ENCODE measurements at regions not wholly inside any gene's neighbourhood (a gene's known extent, or its start where the extent isn't known, plus 50 kb on each side); places are given as distances from the start of the nearest gene placed in this dataset.

DNA sequence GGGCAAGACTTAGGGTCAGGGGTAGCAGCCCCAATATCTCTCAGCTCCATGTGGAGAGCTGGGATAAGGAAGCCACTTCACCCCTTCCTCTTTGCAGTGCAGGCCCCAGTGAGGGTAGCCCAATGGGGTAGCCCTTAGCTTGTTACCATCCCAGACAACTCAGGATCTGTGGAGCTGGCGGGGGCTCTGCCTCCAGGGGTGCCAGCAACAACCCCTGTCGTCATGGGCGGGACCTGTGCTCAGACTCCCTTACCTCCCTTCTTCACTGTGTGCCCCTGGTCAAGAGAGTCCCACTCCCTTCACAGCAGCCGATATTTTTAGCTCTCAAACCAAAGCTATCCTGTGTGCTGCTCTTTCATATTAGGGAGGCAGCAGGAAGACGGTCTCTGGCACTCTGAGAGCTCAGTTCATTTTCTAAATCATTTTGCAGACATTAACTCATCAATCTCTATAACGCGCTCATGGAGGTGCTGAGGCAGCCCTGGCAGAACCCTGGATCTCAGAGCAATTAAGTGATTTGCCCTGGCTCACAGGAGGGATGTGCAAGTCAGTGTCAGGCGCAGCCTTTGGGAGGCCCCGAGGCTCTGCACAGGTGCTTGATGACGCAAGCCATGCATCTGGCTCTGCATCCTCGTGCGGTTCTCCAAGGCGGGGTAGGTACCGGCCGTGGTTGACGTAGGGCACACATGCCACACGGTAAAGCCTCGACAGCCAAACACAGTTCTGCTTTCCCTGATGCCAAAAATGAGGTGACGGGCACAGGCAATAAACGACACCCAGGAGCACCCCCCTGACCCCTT, 357.6 kb downstream of the SHANK2 start:
- no peaks in the 10 kb centered on the region for H3K4me1 ChIP-seq
- H3K27ac ChIP-seq: no peak overlapping the region
- DNase-seq: no peak
- H3K36me3 ChIP-seq: no peaks in the 10 kb centered on the region
- no peaks in the 10 kb centered on the region for H3K27me3 ChIP-seq
- no peak overlapping the region for H3K4me3 ChIP-seq
- TF ChIP-seq, protein P1, sequence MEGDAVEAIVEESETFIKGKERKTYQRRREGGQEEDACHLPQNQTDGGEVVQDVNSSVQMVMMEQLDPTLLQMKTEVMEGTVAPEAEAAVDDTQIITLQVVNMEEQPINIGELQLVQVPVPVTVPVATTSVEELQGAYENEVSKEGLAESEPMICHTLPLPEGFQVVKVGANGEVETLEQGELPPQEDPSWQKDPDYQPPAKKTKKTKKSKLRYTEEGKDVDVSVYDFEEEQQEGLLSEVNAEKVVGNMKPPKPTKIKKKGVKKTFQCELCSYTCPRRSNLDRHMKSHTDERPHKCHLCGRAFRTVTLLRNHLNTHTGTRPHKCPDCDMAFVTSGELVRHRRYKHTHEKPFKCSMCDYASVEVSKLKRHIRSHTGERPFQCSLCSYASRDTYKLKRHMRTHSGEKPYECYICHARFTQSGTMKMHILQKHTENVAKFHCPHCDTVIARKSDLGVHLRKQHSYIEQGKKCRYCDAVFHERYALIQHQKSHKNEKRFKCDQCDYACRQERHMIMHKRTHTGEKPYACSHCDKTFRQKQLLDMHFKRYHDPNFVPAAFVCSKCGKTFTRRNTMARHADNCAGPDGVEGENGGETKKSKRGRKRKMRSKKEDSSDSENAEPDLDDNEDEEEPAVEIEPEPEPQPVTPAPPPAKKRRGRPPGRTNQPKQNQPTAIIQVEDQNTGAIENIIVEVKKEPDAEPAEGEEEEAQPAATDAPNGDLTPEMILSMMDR (IDR thresholded peaks at IDR 0.05): no peak
- TF ChIP-seq POLR2A (IDR thresholded peaks at IDR 0.05): no peak
- H3K9me3 ChIP-seq: peaks cover 0 to 3% (median 0%) of the 10 kb centered on the region in 4 donors

- no peak for DNase-seq
- Histone ChIP-seq H3K27me3 (no peaks in the 10 kb centered on the region), H3K4me1 (no peaks in the 10 kb centered on the region), H3K36me3 (no peaks in the 10 kb centered on the region), H3K9me3 (peaks cover 0 to 3% (median 0%) of the 10 kb centered on the region in 4 donors), H3K27ac (no peak overlapping the region), H3K4me3 (no peak overlapping the region)
- TF ChIP-seq, protein P1 (IDR thresholded peaks at IDR 0.05): no peak
- TF ChIP-seq POLR2A (IDR thresholded peaks at IDR 0.05): no peak
Measured at GRCh38 chr11:70895366-70895670, 357.1 kb downstream of the SHANK2 start.

GRCh38 chr11:70897429-70897828, 354.9 kb downstream of the SHANK2 start:
- no peaks in the 10 kb centered on the region for H3K27me3 ChIP-seq
- TF ChIP-seq POLR2A (IDR thresholded peaks at IDR 0.05): no peak
- TF ChIP-seq, protein P1 (IDR thresholded peaks at IDR 0.05): no peak
- no peaks in the 10 kb centered on the region for H3K36me3 ChIP-seq
- H3K4me1 ChIP-seq: no peaks in the 10 kb centered on the region
- peaks cover 0 to 3% (median 0%) of the 10 kb centered on the region in 4 donors for H3K9me3 ChIP-seq
- DNase-seq: no peak
- H3K4me3 ChIP-seq: no peak overlapping the region
- no peak overlapping the region for H3K27ac ChIP-seq

- no peaks in the 10 kb centered on the region for H3K4me1 ChIP-seq
- H3K36me3 ChIP-seq: no peaks in the 10 kb centered on the region
- H3K27ac ChIP-seq: no peak overlapping the region
- no peak for DNase-seq
- no peak overlapping the region for H3K4me3 ChIP-seq
- H3K9me3 ChIP-seq: peaks cover 0 to 3% (median 0%) of the 10 kb centered on the region in 4 donors
- TF ChIP-seq, protein P1 (IDR thresholded peaks at IDR 0.05): no peak
- TF ChIP-seq POLR2A (IDR thresholded peaks at IDR 0.05): no peak
- H3K27me3 ChIP-seq: no peaks in the 10 kb centered on the region
Measured at GRCh38 chr11:70899616-70900015, 352.8 kb downstream of the SHANK2 start.

DNA sequence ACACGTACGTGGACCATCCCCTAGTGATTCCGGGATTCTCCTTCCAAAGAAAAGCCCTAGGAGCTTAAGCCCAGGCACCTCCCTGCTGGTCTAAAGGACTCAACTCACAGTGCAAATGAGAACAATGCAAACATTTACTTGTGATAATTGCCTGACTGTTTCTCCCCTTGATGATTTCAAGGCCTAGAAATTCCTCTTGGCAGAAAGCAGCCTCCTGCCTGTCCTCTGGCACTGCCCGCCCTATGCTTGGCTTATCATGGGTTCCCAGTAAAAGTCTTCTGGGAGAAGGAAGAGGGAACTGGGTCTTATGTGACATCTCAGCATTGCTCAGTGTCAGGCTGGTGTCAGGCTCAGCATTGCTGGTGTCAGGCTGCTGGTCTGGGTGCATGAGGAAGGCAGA, 351.8 kb downstream of the SHANK2 start:
- no peaks in the 10 kb centered on the region for H3K27me3 ChIP-seq
- H3K4me1 ChIP-seq: no peaks in the 10 kb centered on the region
- peaks cover 0 to 3% (median 0%) of the 10 kb centered on the region in 4 donors for H3K9me3 ChIP-seq
- DNase-seq: peak in 1 of 3 donors; percentile 2
- H3K4me3 ChIP-seq: no peak overlapping the region
- H3K27ac ChIP-seq: no peak overlapping the region
- no peaks in the 10 kb centered on the region for H3K36me3 ChIP-seq
- TF ChIP-seq POLR2A (IDR thresholded peaks at IDR 0.05): no peak
- TF ChIP-seq, protein P1 (IDR thresholded peaks at IDR 0.05): no peak
